OCI-LY1 (cell line): ENCODE measurements at regions not wholly inside any gene's neighbourhood (a gene's known extent, or its start where the extent isn't known, plus 50 kb on each side); places are given as distances from the start of the nearest gene placed in this dataset.

ENCODE experiments used
- H2AFZ ChIP-seq: fragments of 200-600 bp; sonication (generic), shearing (Covaris generic); 2 replicates; pipeline ENCODE4 v1.6.0; 2014; ENCODE audit warnings: antibody characterized with exemption, mild to moderate bottlenecking, low read length
- H3F3A ChIP-seq: fragments of 200-600 bp; sonication (generic), shearing (Covaris generic); 2 replicates; pipeline ENCODE4 v1.6.0; 2014; ENCODE audit warnings: mild to moderate bottlenecking, antibody characterized with exemption, low read length, moderate library complexity; ENCODE audit not compliant: insufficient read depth
- H3K27ac ChIP-seq: fragments of 200-600 bp; sonication (generic); 2 replicates; pipeline ENCODE4 v1.5.1; 2014; ENCODE audit warnings: low read length, mixed run types, mild to moderate bottlenecking, low read depth; ENCODE audit not compliant: poor library complexity, severe bottlenecking
- H3K27me3 ChIP-seq: fragments of 200-600 bp; sonication (generic); 2 replicates; pipeline ENCODE4 v1.6.0; 2014; ENCODE audit warnings: antibody characterized with exemption, mild to moderate bottlenecking, low read length, moderate library complexity; ENCODE audit not compliant: insufficient read depth
- H3K36me3 ChIP-seq: fragments of 200-600 bp; sonication (generic); 2 replicates; pipeline ENCODE4 v1.6.1; 2014; ENCODE audit warnings: mild to moderate bottlenecking, antibody characterized with exemption, low read length, moderate library complexity, mixed read lengths; ENCODE audit not compliant: insufficient read depth
- H3K4me1 ChIP-seq: fragments of 200-600 bp; sonication (generic); 2 replicates; pipeline ENCODE4 v1.5.1; 2014; ENCODE audit warnings: mild to moderate bottlenecking, low read length, moderate library complexity; ENCODE audit not compliant: insufficient read depth, severe bottlenecking
- H3K4me2 ChIP-seq: fragments of 200-600 bp; sonication (generic), shearing (Covaris generic); 2 replicates; pipeline ENCODE4 v1.6.1; 2014; ENCODE audit warnings: low read length
- H3K4me3 ChIP-seq: fragments of 200-600 bp; sonication (generic); 2 replicates; pipeline ENCODE4 v1.5.1; 2014; ENCODE audit warnings: low read length, low read depth, mild to moderate bottlenecking, mixed read lengths; ENCODE audit not compliant: poor library complexity, severe bottlenecking
- H3K79me2 ChIP-seq: fragments of 200-600 bp; shearing (Covaris generic); 2 replicates; pipeline ENCODE4 v1.6.1; 2016; ENCODE audit warnings: mixed run types, low read length, mixed read lengths; ENCODE audit not compliant: insufficient read depth
- H3K9ac ChIP-seq: fragments of 200-600 bp; sonication (generic), shearing (Covaris generic); 2 replicates; pipeline ENCODE4 v1.6.1; 2014; ENCODE audit warnings: mild to moderate bottlenecking, low read length, mixed read lengths
- H3K9me2 ChIP-seq: fragments of 200-600 bp; sonication (generic), shearing (Covaris generic); 2 replicates; pipeline ENCODE4 v1.6.1; 2014; ENCODE audit warnings: low read depth, mild to moderate bottlenecking, low read length, mixed read lengths
- H3K9me3 ChIP-seq: fragments of 200-600 bp; shearing (Covaris generic); 2 replicates; pipeline ENCODE4 v1.6.1; 2014; ENCODE audit warnings: low read length, mixed read lengths
- H4K20me1 ChIP-seq: fragments of 200-600 bp; sonication (generic), shearing (Covaris generic); 2 replicates; pipeline ENCODE4 v1.6.0; 2016; ENCODE audit warnings: mild to moderate bottlenecking, low read length; ENCODE audit not compliant: insufficient read depth
- CTCF ChIP-seq: fragments of 200-600 bp; sonication (generic), shearing (Covaris generic); IDR thresholded peaks from 2 replicates; pipeline ENCODE4 v1.5.1; 2017; ENCODE audit warnings: mild to moderate bottlenecking, antibody characterized with exemption, low read length, moderate library complexity, mixed read lengths
- EZH2 ChIP-seq: fragments of 200-600 bp; sonication (generic), shearing (Covaris generic); IDR thresholded peaks from 2 replicates; pipeline ENCODE4 v1.8.0; 2017; ENCODE audit warnings: borderline replicate concordance, mixed run types, mild to moderate bottlenecking, antibody characterized with exemption, low read length, moderate library complexity, mixed read lengths

DNA sequence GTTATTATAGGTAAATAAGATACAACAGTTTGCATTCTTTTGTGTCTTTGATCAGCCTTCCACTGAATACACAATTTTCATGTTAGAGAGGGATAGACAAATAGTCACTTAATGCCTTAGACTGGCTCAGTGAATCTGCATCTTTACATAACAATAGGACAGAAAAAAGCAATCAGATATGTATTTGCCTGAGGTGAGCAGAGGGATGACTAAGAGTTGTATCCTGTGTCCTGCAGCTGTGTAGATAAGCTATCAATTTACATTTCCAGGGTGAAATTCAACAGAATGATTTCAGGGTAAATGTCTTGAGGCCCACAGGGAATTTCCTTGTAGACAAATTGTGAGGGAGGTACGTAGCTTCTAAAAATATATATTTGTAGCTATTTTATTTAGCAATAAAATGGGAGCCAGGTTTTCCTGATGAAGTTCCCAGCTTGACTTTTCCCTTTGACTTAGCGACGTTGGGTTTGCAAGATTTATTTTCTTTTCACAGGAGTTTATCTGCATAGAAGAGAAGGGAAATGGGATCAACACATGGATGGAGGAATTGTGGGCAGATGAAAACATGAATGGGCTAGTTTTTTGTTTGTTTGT, 586.1 kb upstream of the CDH6 start:
- Histone ChIP-seq H3K4me3 (no peak overlapping the region), H3K79me2 (no peaks in the 10 kb centered on the region), H4K20me1 (no peaks in the 10 kb centered on the region), H3F3A (no peaks in the 10 kb centered on the region), H3K4me2 (no peak overlapping the region), H3K9me3 (no peaks in the 10 kb centered on the region), H2AFZ (no peak overlapping the region), H3K9ac (no peak overlapping the region), H3K36me3 (no peaks in the 10 kb centered on the region), H3K27ac (no peak overlapping the region), H3K9me2 (no peaks in the 10 kb centered on the region), H3K27me3 (no peaks in the 10 kb centered on the region), H3K4me1 (no peaks in the 10 kb centered on the region)
- TF ChIP-seq CTCF (no peak), EZH2 (no peak)

- no peak overlapping the region for H3K4me2 ChIP-seq
- TF ChIP-seq EZH2 (no peak), CTCF (no peak)
- H3K27me3 ChIP-seq = no peaks in the 10 kb centered on the region
- no peaks in the 10 kb centered on the region for H3K9me3 ChIP-seq
- H3K4me1 ChIP-seq = no peaks in the 10 kb centered on the region
- no peaks in the 10 kb centered on the region for H3K79me2 ChIP-seq
- H2AFZ ChIP-seq = no peak overlapping the region
- no peaks in the 10 kb centered on the region for H3K9me2 ChIP-seq
- no peak overlapping the region for H3K4me3 ChIP-seq
- no peak overlapping the region for H3K9ac ChIP-seq
- no peak overlapping the region for H3K27ac ChIP-seq
- H3F3A ChIP-seq = no peaks in the 10 kb centered on the region
- no peaks in the 10 kb centered on the region for H3K36me3 ChIP-seq
- no peaks in the 10 kb centered on the region for H4K20me1 ChIP-seq
Measured at GRCh38 chr5:30605693-30606268, 587.7 kb upstream of the CDH6 start.

DNA sequence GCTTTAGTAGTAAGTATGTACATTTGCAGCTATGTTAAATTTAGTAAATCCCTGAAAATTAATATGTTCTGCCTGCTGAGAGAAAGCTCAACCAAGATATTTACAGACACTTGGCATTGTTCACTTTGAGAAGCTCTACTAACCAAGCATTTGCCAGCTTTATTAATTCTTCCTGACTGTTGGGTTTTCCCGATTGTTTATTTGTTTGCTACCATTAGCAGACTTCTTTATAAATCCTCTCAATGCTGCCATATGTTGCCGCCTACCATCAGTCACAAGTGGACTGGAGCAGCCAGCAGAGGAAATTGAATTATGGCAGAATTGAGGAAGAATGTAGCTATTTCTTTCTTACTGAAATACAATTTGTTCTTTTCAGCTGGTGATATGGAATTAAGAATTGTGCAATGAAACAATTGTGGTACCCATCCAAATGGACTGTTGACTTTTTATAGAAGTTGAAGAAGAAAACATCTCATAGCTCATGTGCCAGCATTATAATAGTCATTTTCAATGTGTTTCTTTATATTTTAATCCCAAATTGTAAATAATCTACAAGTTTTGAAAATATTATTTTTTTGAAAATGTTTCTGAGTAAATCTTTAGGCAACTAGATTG, 588.7 kb upstream of the CDH6 start:
- Histone ChIP-seq H3K4me1 (no peaks in the 10 kb centered on the region), H3F3A (no peaks in the 10 kb centered on the region), H4K20me1 (no peaks in the 10 kb centered on the region), H3K9me2 (no peaks in the 10 kb centered on the region), H3K4me3 (no peak overlapping the region), H3K9me3 (no peaks in the 10 kb centered on the region), H3K4me2 (no peak overlapping the region), H3K36me3 (no peaks in the 10 kb centered on the region), H3K27ac (no peak overlapping the region), H3K27me3 (no peaks in the 10 kb centered on the region), H3K79me2 (no peaks in the 10 kb centered on the region), H2AFZ (no peak overlapping the region), H3K9ac (no peak overlapping the region)
- TF ChIP-seq EZH2 = no peak
- TF ChIP-seq CTCF = no peak
